GM12872 (cell line): ENCODE measurements at regions not wholly inside any gene's neighbourhood (a gene's known extent, or its start where the extent isn't known, plus 50 kb on each side); places are given as distances from the start of the nearest gene placed in this dataset.

Experiments
- CTCF ChIP-seq: IDR thresholded peaks from 3 replicates; pipeline ENCODE4 v1.5.1; 2011; ENCODE audit warnings: low read depth, mild to moderate bottlenecking, low read length, moderate library complexity; ENCODE audit not compliant: insufficient read depth

GRCh38 chr2:19507137-19507536, 148.7 kb upstream of the OSR1 start:
- no peak for TF ChIP-seq CTCF

- no peak for TF ChIP-seq CTCF
Measured at GRCh38 chr2:19505199-19506136, 147.0 kb upstream of the OSR1 start.

- no peak for TF ChIP-seq CTCF
Measured at GRCh38 chr2:19504400-19505198, 146.2 kb upstream of the OSR1 start.

- TF ChIP-seq CTCF: no peak
Measured at GRCh38 chr2:19503915-19504314, 145.5 kb upstream of the OSR1 start.

GRCh38 chr2:19503406-19503805, 145.0 kb upstream of the OSR1 start:
- TF ChIP-seq CTCF: no peak

GRCh38 chr2:19500126-19500525, 141.7 kb upstream of the OSR1 start:
- no peak for TF ChIP-seq CTCF

GRCh38 chr2:19496646-19497045, 138.2 kb upstream of the OSR1 start:
- no peak for TF ChIP-seq CTCF
